HL-60 (cell line): ENCODE measurements at regions not wholly inside any gene's neighbourhood (a gene's known extent, or its start where the extent isn't known, plus 50 kb on each side); places are given as distances from the start of the nearest gene placed in this dataset.

Experiments used
- REST ChIP-seq: IDR thresholded peaks from 2 replicates; pipeline ENCODE4 v1.6.1; 2012; ENCODE audit warnings: low read depth; ENCODE audit not compliant: insufficient replicate concordance
- TF ChIP-seq, protein P1 (sequence below): IDR thresholded peaks from one replicate; pipeline ENCODE4 v1.5.1; 2011; ENCODE audit warnings: low read length, control low read depth, inconsistent platforms; ENCODE audit not compliant: insufficient read depth

- no peak for TF ChIP-seq REST
- TF ChIP-seq, protein P1, sequence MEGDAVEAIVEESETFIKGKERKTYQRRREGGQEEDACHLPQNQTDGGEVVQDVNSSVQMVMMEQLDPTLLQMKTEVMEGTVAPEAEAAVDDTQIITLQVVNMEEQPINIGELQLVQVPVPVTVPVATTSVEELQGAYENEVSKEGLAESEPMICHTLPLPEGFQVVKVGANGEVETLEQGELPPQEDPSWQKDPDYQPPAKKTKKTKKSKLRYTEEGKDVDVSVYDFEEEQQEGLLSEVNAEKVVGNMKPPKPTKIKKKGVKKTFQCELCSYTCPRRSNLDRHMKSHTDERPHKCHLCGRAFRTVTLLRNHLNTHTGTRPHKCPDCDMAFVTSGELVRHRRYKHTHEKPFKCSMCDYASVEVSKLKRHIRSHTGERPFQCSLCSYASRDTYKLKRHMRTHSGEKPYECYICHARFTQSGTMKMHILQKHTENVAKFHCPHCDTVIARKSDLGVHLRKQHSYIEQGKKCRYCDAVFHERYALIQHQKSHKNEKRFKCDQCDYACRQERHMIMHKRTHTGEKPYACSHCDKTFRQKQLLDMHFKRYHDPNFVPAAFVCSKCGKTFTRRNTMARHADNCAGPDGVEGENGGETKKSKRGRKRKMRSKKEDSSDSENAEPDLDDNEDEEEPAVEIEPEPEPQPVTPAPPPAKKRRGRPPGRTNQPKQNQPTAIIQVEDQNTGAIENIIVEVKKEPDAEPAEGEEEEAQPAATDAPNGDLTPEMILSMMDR, result no peak
Observed at GRCh38 chr6:139748353-139749146, 374.1 kb upstream of the CITED2 start.
